K562 (cell line): ENCODE measurements at regions not wholly inside any gene's neighbourhood (a gene's known extent, or its start where the extent isn't known, plus 50 kb on each side); places are given as distances from the start of the nearest gene placed in this dataset.

Source experiments
- EGR1 ChIP-seq: fragments of 450-650 bp; conservative IDR thresholded peaks from 2 replicates; pipeline ENCODE4 v1.6.1; 2017; ENCODE audit warnings: mild to moderate bottlenecking
- FOXA3 ChIP-seq, 2 experiments: fragments of 450-650 bp in 1 of 2; sonication (generic) in 1 of 2; formaldehyde crosslinking; IDR thresholded peaks in 1 of 2; conservative IDR thresholded peaks in 1 of 2; 2 replicates each; pipeline versions ENCODE4 v1.4.0 to v1.8.0; 2020 to 2022; ENCODE audit warnings: mild to moderate bottlenecking in 2 of 2, missing genetic modification reagents in 1 of 2
- GATA2 ChIP-seq: sonication (generic); formaldehyde crosslinking; IDR thresholded peaks from 2 replicates; pipeline ENCODE4 v1.4.0; 2020; ENCODE audit warnings: mild to moderate bottlenecking, missing genetic modification reagents
- HDAC3 ChIP-seq: fragments of 450-650 bp; IDR thresholded peaks from 2 replicates; pipeline ENCODE4 v1.6.1; 2018; ENCODE audit warnings: borderline replicate concordance, mild to moderate bottlenecking, moderate library complexity; ENCODE audit not compliant: partially characterized antibody
- JUND ChIP-seq, 2 experiments: IDR thresholded peaks; 2 replicates in 1 of 2; 3 replicates in 1 of 2; pipeline ENCODE4 v1.6.1; 2011; ENCODE audit warnings: borderline replicate concordance in 2 of 2, low read depth in 2 of 2, low read length in 2 of 2, improper control_type of control experiment in 1 of 2, missing biosample characterization in 1 of 2, missing genetic modification characterization in 1 of 2, missing genetic modification reagents in 1 of 2
- MED1 ChIP-seq: sonication (generic); formaldehyde crosslinking; IDR thresholded peaks from 2 replicates; pipeline ENCODE4 v1.8.1; 2023; ENCODE audit warnings: missing genetic modification reagents, borderline replicate concordance
- MEIS2 ChIP-seq: fragments of 450-650 bp; IDR thresholded peaks from 2 replicates; pipeline ENCODE4 v1.6.1; 2014; ENCODE audit warnings: mild to moderate bottlenecking; ENCODE audit not compliant: partially characterized antibody
- MYC ChIP-seq, 2 experiments: fragments of 250-450 bp in 1 of 2; sonication (Bioruptor Pico) in 1 of 2; IDR thresholded peaks; 2 replicates each; pipeline versions ENCODE4 v1.5.1 to v1.6.1; 2012 to 2021; ENCODE audit warnings: low read depth in 2 of 2, borderline replicate concordance in 1 of 2, improper control_type of control experiment in 1 of 2, low read length in 1 of 2, mild to moderate bottlenecking in 1 of 2, moderate library complexity in 1 of 2
- NEUROD1 ChIP-seq: fragments of 150-350 bp; IDR thresholded peaks from 2 replicates; pipeline ENCODE4 v1.6.1; 2014; ENCODE audit warnings: borderline replicate concordance, low read length, low read depth; ENCODE audit not compliant: partially characterized antibody
- NONO ChIP-seq, 2 experiments: fragments of 200-400 bp in 1 of 2; fragments of 450-650 bp in 1 of 2; formaldehyde crosslinking in 1 of 2; IDR thresholded peaks; 2 replicates each; pipeline ENCODE4 v1.6.1; 2017; ENCODE audit warnings: low read depth in 2 of 2, mild to moderate bottlenecking in 2 of 2, moderate library complexity in 2 of 2, low read length in 1 of 2
- SMARCE1 ChIP-seq: fragments of 450-650 bp; IDR thresholded peaks from 2 replicates; pipeline ENCODE4 v1.7.1; 2016; ENCODE audit warnings: mild to moderate bottlenecking
- XRCC3 ChIP-seq: fragments of 450-650 bp; IDR thresholded peaks from 2 replicates; pipeline ENCODE4 v1.6.1; 2017; ENCODE audit warnings: mild to moderate bottlenecking, moderate library complexity
- ZNF143 ChIP-seq: sonication (generic); formaldehyde crosslinking; IDR thresholded peaks from 2 replicates; pipeline ENCODE4 v1.9.0; 2022; ENCODE audit warnings: mild to moderate bottlenecking, missing genetic modification reagents
- ZNF717 ChIP-seq: fragments of 250-450 bp; sonication (Bioruptor Pico); IDR thresholded peaks from 2 replicates; pipeline ENCODE4 v1.5.0; 2021
- TF ChIP-seq, protein P1 (sequence below): sonication (generic); formaldehyde crosslinking; IDR thresholded peaks from 2 replicates; pipeline ENCODE4 v1.8.1; 2023; ENCODE audit warnings: mild to moderate bottlenecking, missing genetic modification reagents
- TF ChIP-seq, protein P2 (sequence below), 2 experiments: fragments of 450-650 bp in 1 of 2; sonication (generic) in 1 of 2; formaldehyde crosslinking in 1 of 2; IDR thresholded peaks in 1 of 2; conservative IDR thresholded peaks in 1 of 2; 2 replicates each; pipeline versions ENCODE4 v1.6.1 to v1.8.1; 2016 to 2023; ENCODE audit warnings: mild to moderate bottlenecking in 2 of 2, moderate library complexity in 2 of 2, inconsistent platforms in 1 of 2, missing genetic modification reagents in 1 of 2
- TF ChIP-seq, protein P3 (sequence below): IDR thresholded peaks from 2 replicates; pipeline ENCODE4 v1.6.1; 2011; ENCODE audit not compliant: insufficient read length; ENCODE audit errors: extremely low read depth

DNA sequence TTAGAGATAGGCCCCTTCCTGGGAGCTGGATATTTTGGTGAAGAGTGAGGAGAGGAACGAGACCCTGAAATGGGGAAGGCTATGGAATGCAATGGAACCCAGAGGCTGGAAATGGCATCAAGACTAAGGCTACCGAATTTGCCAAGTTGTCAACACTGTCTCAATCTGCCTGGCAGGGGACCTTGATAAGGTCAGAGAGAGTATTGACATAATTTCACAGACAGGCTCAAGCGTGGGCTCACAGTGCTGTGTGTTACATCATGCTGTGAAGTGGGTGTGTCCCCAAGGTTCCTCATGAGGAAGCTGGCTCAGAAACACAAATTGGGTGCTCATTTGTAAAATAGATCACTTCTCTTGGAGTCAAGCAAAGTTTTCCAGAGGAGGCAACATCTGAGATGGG lies 51.8 kb upstream of the CYRIA start (continued):
- no peak for TF ChIP-seq ZNF143
- TF ChIP-seq MED1 = no peak
- TF ChIP-seq GATA2 = no peak
- TF ChIP-seq, protein P1, sequence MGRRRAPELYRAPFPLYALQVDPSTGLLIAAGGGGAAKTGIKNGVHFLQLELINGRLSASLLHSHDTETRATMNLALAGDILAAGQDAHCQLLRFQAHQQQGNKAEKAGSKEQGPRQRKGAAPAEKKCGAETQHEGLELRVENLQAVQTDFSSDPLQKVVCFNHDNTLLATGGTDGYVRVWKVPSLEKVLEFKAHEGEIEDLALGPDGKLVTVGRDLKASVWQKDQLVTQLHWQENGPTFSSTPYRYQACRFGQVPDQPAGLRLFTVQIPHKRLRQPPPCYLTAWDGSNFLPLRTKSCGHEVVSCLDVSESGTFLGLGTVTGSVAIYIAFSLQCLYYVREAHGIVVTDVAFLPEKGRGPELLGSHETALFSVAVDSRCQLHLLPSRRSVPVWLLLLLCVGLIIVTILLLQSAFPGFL (CRISPR knock-in tag) = no peak
- TF ChIP-seq ZNF717 (CRISPR knock-in tag) = no peak
- TF ChIP-seq MEIS2 = peak; percentile 65
- TF ChIP-seq, protein P2, sequence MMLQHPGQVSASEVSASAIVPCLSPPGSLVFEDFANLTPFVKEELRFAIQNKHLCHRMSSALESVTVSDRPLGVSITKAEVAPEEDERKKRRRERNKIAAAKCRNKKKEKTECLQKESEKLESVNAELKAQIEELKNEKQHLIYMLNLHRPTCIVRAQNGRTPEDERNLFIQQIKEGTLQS (IDR thresholded peaks at IDR 0.05) = peak; percentile 84
- TF ChIP-seq, protein P2 (CRISPR knock-in tag; conservative IDR thresholded peaks at IDR 0.05) = no peak
- TF ChIP-seq FOXA3 (CRISPR knock-in tag; conservative IDR thresholded peaks at IDR 0.05 in 1 of 2, IDR thresholded peaks at IDR 0.05 in 1 of 2) = peak; percentile 41 to 78; a peak in 2 of 4 replicates
- no peak for TF ChIP-seq HDAC3
- TF ChIP-seq JUND (IDR thresholded peaks at IDR 0.05; ENCODE audit: borderline replicate concordance, low read depth, low read length) = peak; percentile 73
- TF ChIP-seq JUND (tag; IDR thresholded peaks at IDR 0.05; ENCODE audit: borderline replicate concordance, low read depth, low read length) = peak; percentile 31; the same call in 1 of the 3 replicates
- TF ChIP-seq XRCC3 = no peak
- TF ChIP-seq EGR1 = 0 out of 2 replicates have a peak, but pooled peaks have one; percentile 30
- no peak for TF ChIP-seq NEUROD1
- peak; percentile 45; the same call in 1 of the 2 replicates for TF ChIP-seq MYC (IDR thresholded peaks at IDR 0.05; ENCODE audit: low read depth, low read length)
- TF ChIP-seq MYC (CRISPR knock-in tag; IDR thresholded peaks at IDR 0.05; ENCODE audit: borderline replicate concordance, low read depth) = no peak
- TF ChIP-seq SMARCE1 = no peak
- no peak for TF ChIP-seq NONO (IDR thresholded peaks at IDR 0.05; ENCODE audit: low read depth in 2 of 2, low read length in 1 of 2)
- TF ChIP-seq, protein P3, sequence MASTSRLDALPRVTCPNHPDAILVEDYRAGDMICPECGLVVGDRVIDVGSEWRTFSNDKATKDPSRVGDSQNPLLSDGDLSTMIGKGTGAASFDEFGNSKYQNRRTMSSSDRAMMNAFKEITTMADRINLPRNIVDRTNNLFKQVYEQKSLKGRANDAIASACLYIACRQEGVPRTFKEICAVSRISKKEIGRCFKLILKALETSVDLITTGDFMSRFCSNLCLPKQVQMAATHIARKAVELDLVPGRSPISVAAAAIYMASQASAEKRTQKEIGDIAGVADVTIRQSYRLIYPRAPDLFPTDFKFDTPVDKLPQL = no peak
